GM12878 (cell line): ENCODE measurements at regions not wholly inside any gene's neighbourhood (a gene's known extent, or its start where the extent isn't known, plus 50 kb on each side); places are given as distances from the start of the nearest gene placed in this dataset.

Experiments used
- ATAC-seq: fragments of 200-7000 bp; cut with Tn5 transposase; 3 replicates; pipeline ENCODE4 v1.9.1; 2020; ENCODE audit warnings: mild to moderate bottlenecking, moderate library complexity
- BruUV-seq: library from RNA; stranded (reverse); fragments of 400-500 nt; replicated peaks from 2 replicates; lab custom pipeline; 2021; lab: Mats Ljungman, UMichigan
- CTCF ChIA-PET: fragments of 300-600 bp; sonication (Branson Sonifier 250); formaldehyde crosslinking; extraction: SDS; loops from one replicate; lab custom pipeline; 2021; ENCODE audit warnings: inconsistent platforms; lab: Yijun Ruan, JAX
- POLR2A ChIA-PET: fragments of 350-600 bp; formaldehyde crosslinking; extraction: SDS; loops from one replicate; lab custom pipeline; 2021; ENCODE audit warnings: inconsistent platforms; lab: Charles Lee
- RAD21 ChIA-PET: fragments of 300-600 bp; sonication (Branson Sonifier 250); formaldehyde crosslinking; loops from one replicate; lab custom pipeline; 2023; ENCODE audit warnings: antibody characterized with exemption; ENCODE audit not compliant: unreplicated experiment; lab: Charles Lee
- SMC1A ChIA-PET: fragments of 300-600 bp; sonication (Branson Sonifier 250); formaldehyde crosslinking; loops from one replicate; lab custom pipeline; 2023; ENCODE audit not compliant: unreplicated experiment, uncharacterized antibody; lab: Charles Lee
- DNase-seq: peaks from one replicate; pipeline ENCODE4 v3.0.0-alpha.2; 2011; ENCODE audit warnings: low read depth, low spot score
- FAIRE-seq: peaks from 3 replicates; lab custom pipeline; 2011; peaks lifted over from hg19 to GRCh38; lab: Jason Lieb, UNC
- H2AFZ ChIP-seq: 2 replicates; pipeline ENCODE4 v1.6.0; 2011; ENCODE audit warnings: low read depth, low read length, control low read depth; ENCODE audit not compliant: control insufficient read depth
- H3K27ac ChIP-seq: 2 replicates; pipeline ENCODE4 v1.5.1; 2011; ENCODE audit warnings: control low read depth; ENCODE audit not compliant: control insufficient read depth, insufficient read depth
- H3K27me3 ChIP-seq, 2 experiments: replicated peaks in 1 of 2; 2 replicates each; pipeline versions ENCODE4 v1.6.0 to v1.6.1; 2011; ENCODE audit warnings: low read length in 1 of 2; ENCODE audit not compliant: control insufficient read depth in 2 of 2, insufficient read depth in 2 of 2
- H3K36me3 ChIP-seq, 2 experiments: 2 replicates each; pipeline ENCODE4 v1.5.1; 2011; ENCODE audit warnings: low read length in 1 of 2; ENCODE audit not compliant: control insufficient read depth in 2 of 2, insufficient read depth in 2 of 2
- H3K4me1 ChIP-seq: 2 replicates; pipeline ENCODE4 v1.6.1; 2011; ENCODE audit warnings: mild to moderate bottlenecking, low read length, moderate library complexity, mixed read lengths; ENCODE audit not compliant: control insufficient read depth, insufficient read depth
- H3K4me2 ChIP-seq: 2 replicates; pipeline ENCODE4 v1.6.0; 2011; ENCODE audit warnings: control low read depth; ENCODE audit not compliant: control insufficient read depth, insufficient read depth
- H3K4me3 ChIP-seq: fragments of 200-600 bp; sonication (generic); 2 replicates; pipeline ENCODE4 v1.5.1; 2016
- H3K79me2 ChIP-seq: 2 replicates; pipeline ENCODE4 v1.6.0; 2011; ENCODE audit warnings: low read length; ENCODE audit not compliant: control insufficient read depth, insufficient read depth
- H3K9ac ChIP-seq: 2 replicates; pipeline ENCODE4 v1.8.0; 2011; ENCODE audit warnings: low read length, control low read depth, mixed read lengths; ENCODE audit not compliant: control insufficient read depth, insufficient read depth
- H3K9me3 ChIP-seq: replicated peaks from 3 replicates; pipeline ENCODE4 v1.5.1; 2011; ENCODE audit warnings: mild to moderate bottlenecking, low read length; ENCODE audit not compliant: control insufficient read depth, insufficient read depth
- H4K20me1 ChIP-seq: 2 replicates; pipeline ENCODE4 v1.6.0; 2011; ENCODE audit not compliant: control insufficient read depth, insufficient read depth
- EP300 ChIP-seq, 2 experiments: fragments of 150-350 bp in 1 of 2; IDR thresholded peaks; 2 replicates each; pipeline ENCODE4 v1.6.1; 2011 to 2012; ENCODE audit warnings: low read depth in 2 of 2, low read length in 2 of 2, borderline replicate concordance in 1 of 2, improper control_type of control experiment in 1 of 2, inconsistent platforms in 1 of 2; ENCODE audit not compliant: control insufficient read depth in 1 of 2
- FOXK2 ChIP-seq: fragments of 450-650 bp; IDR thresholded peaks from 2 replicates; pipeline ENCODE4 v1.6.1; 2017; ENCODE audit warnings: mild to moderate bottlenecking, moderate library complexity
- MEF2B ChIP-seq: fragments of 450-650 bp; IDR thresholded peaks from 2 replicates; pipeline ENCODE4 v1.6.1; 2018; ENCODE audit warnings: mild to moderate bottlenecking, moderate library complexity; ENCODE audit not compliant: partially characterized antibody, poor library complexity, severe bottlenecking
- MTA2 ChIP-seq: fragments of 450-650 bp; IDR thresholded peaks from 2 replicates; pipeline ENCODE4 v1.6.1; 2016; ENCODE audit warnings: low read depth, mild to moderate bottlenecking, moderate library complexity
- MTA3 ChIP-seq: IDR thresholded peaks from 2 replicates; pipeline ENCODE4 v1.6.1; 2012; ENCODE audit warnings: low read length, inconsistent platforms, borderline replicate concordance
- PAX5 ChIP-seq: IDR thresholded peaks from 2 replicates; pipeline ENCODE4 v1.6.1; 2011; ENCODE audit warnings: low read depth, low read length, borderline replicate concordance
- RBBP5 ChIP-seq: fragments of 200-600 bp; sonication (generic); conservative IDR thresholded peaks from 2 replicates; pipeline ENCODE4 v1.6.1; 2016
- SRF ChIP-seq, 2 experiments: IDR thresholded peaks; 2 replicates each; pipeline ENCODE4 v1.6.1; 2011; ENCODE audit warnings: low read depth in 2 of 2, low read length in 2 of 2, mild to moderate bottlenecking in 1 of 2, moderate library complexity in 1 of 2
- YY1 ChIP-seq: IDR thresholded peaks from 2 replicates; pipeline ENCODE4 v1.6.1; 2011; ENCODE audit warnings: low read depth, mild to moderate bottlenecking, low read length
- WGBS: methylation state at CpG from one replicate; pipeline ENCODE4 v1.1.6; 2016; ENCODE audit warnings: low lambda C conversion rate; ENCODE audit not compliant: insufficient replicate concordance, insufficient coverage; ENCODE audit errors: missing lambda C conversion rate; 5-methylcytosine and 5-hydroxymethylcytosine counted together
- in situ Hi-C: fragments of 300-500 bp; cut with MboI; formaldehyde crosslinking; loops from 9 replicates; pipeline ENCODE4 v1.14.3; 2018; ENCODE audit warnings: mixed read lengths
- intact Hi-C: fragments of 100-400 bp; cut with micrococcal nuclease; formaldehyde crosslinking; loops from one replicate; pipeline ENCODE4 v1.14.2; 2022; ENCODE audit not compliant: unreplicated experiment
- TF ChIP-seq, protein P1 (sequence below): IDR thresholded peaks from 2 replicates; pipeline ENCODE4 v1.6.1; 2011; ENCODE audit warnings: mild to moderate bottlenecking, low read depth, low read length, moderate library complexity; ENCODE audit not compliant: insufficient replicate concordance

DNA sequence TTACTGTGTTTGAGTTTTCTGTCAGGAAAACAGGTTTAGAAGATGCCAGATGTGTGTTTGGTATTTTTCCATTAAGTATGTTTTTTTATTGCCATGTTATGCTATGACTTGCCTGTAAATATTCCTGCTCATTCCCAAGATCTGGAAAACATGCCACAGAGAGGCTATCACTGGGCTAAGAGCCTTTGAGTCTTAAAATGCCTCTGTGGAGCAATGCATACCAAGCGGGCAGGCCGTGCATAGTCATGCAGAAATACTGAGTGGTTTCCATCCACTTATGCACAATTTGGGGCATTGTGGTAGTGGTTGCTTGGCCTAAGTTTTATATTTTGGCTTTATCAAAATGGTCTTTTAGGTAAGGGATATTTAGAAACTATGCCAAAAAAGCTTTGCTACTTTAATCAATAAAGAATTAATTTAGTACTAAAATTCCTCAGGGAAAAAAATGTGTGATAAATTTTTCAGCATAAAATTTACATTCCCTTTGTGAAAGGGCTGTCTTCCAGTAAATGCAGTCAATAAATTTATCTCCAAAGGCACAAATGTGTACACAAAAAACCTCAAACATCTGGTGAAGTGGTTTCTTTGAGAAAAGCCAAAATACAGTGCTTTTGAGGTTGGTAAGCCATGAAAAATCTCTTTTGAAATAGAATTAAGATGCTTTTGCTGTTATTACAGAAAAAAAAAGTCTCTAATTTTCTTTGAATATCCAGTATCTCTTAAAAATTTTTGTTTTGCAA is 341.3 kb upstream of the FBXO33 start (continued):
- TF ChIP-seq, protein P1, sequence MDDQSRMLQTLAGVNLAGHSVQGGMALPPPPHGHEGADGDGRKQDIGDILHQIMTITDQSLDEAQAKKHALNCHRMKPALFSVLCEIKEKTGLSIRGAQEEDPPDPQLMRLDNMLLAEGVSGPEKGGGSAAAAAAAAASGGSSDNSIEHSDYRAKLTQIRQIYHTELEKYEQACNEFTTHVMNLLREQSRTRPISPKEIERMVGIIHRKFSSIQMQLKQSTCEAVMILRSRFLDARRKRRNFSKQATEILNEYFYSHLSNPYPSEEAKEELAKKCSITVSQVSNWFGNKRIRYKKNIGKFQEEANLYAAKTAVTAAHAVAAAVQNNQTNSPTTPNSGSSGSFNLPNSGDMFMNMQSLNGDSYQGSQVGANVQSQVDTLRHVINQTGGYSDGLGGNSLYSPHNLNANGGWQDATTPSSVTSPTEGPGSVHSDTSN, result no peak
- TF ChIP-seq, all 136 proteins: peak for 0

DNA sequence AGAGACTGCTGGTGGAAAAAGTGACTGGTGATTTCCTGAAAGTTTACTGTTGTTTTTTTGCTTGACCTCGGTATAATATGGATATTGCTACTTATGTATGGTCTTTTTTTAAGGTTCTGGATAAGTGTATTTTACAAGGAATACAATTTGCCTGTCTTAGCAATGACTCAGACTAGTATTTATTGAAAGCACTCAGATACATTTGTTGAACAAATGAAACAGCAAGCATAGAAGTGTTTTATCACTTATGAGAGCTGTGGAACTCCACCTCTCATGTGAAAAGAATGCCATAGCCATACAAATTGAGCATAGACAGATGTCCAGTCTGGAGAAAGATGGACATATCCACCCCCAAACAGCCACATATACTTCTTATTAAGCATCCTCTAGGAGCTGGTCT is 340.4 kb upstream of the FBXO33 start:
- Histone ChIP-seq H3K27ac (no peak overlapping the region), H3K9ac (no peak overlapping the region), H3K4me3 (no peak overlapping the region), H3K36me3 (no peaks in the 10 kb centered on the region), H3K4me1 (no peaks in the 10 kb centered on the region), H4K20me1 (no peaks in the 10 kb centered on the region), H3K79me2 (no peaks in the 10 kb centered on the region), H3K9me3 (no peaks in the 10 kb centered on the region), H2AFZ (no peak overlapping the region), H3K4me2 (no peak overlapping the region), H3K27me3 (no peaks in the 10 kb centered on the region)
- no TSS peak for BruUV-seq
- ATAC-seq (no peak), DNase-seq (no peak), FAIRE-seq (no peak)
- WGBS, result 0% methylated on average over 1 of the region's 1 CpG
- SMC1A ChIA-PET, result interaction anchor here (0.8 to 1.6 kb wide), 2 partner anchors 67 to 112 kb away, joined by 3 read pairs; no protein-coding TSS in a partner anchor
- intact Hi-C loops (no loop called here), in situ Hi-C loops (no loop called here)
- CTCF ChIA-PET, result no interaction called here
- RAD21 ChIA-PET, result no interaction called here
- POLR2A ChIA-PET, result no interaction called here
- TF ChIP-seq SRF (IDR thresholded peaks at IDR 0.05; ENCODE audit: low read depth in 2 of 2, low read length in 2 of 2) (no peak), MTA3 (no peak), RBBP5 (no peak), FOXK2 (no peak), PAX5 (no peak), MEF2B (no peak), EP300 (IDR thresholded peaks at IDR 0.05; ENCODE audit: borderline replicate concordance in 1 of 2, control insufficient read depth in 1 of 2, low read depth in 2 of 2, low read length in 2 of 2) (no peak), MTA2 (no peak), YY1 (no peak)
